ENCODE measurements at regions not wholly inside any gene's neighbourhood (a gene's known extent, or its start where the extent isn't known, plus 50 kb on each side); places are given as distances from the start of the nearest gene placed in this dataset.

GRCh38 chr5:89942171-89942570 lies 467.4 kb downstream of the CETN3 start:
- no peak for ATAC-seq
- TF ChIP-seq BACH2 (CRISPR knock-in tag; IDR thresholded peaks at IDR 0.05; ENCODE audit: borderline replicate concordance) (no peak), POU6F1 (CRISPR knock-in tag; IDR thresholded peaks at IDR 0.05; ENCODE audit: borderline replicate concordance, low read depth) (no peak), PATZ1 (CRISPR knock-in tag; IDR thresholded peaks at IDR 0.05; ENCODE audit: borderline replicate concordance) (no peak), CSRNP3 (CRISPR knock-in tag; IDR thresholded peaks at IDR 0.05) (no peak), ZFP30 (CRISPR knock-in tag; IDR thresholded peaks at IDR 0.05) (no peak), ZNF8 (CRISPR knock-in tag; IDR thresholded peaks at IDR 0.05) (no peak), PPARA (CRISPR knock-in tag; IDR thresholded peaks at IDR 0.05; ENCODE audit: borderline replicate concordance) (no peak), ZFP3 (CRISPR knock-in tag; IDR thresholded peaks at IDR 0.05) (no peak), ARNTL (CRISPR knock-in tag; IDR thresholded peaks at IDR 0.05; ENCODE audit: borderline replicate concordance, low read depth) (no peak), CREB5 (CRISPR knock-in tag; IDR thresholded peaks at IDR 0.05; ENCODE audit: low read depth) (no peak), SNAI2 (CRISPR knock-in tag; IDR thresholded peaks at IDR 0.05) (no peak), ESRRG (CRISPR knock-in tag; IDR thresholded peaks at IDR 0.05) (no peak), RARB (CRISPR knock-in tag; IDR thresholded peaks at IDR 0.05) (no peak), TCF4 (CRISPR knock-in tag; IDR thresholded peaks at IDR 0.05; ENCODE audit: borderline replicate concordance) (no peak), ZC3H10 (CRISPR knock-in tag; IDR thresholded peaks at IDR 0.05) (no peak), ZNF565 (CRISPR knock-in tag; conservative IDR thresholded peaks at IDR 0.05; ENCODE audit: low read depth) (no peak), TSHZ2 (CRISPR knock-in tag; IDR thresholded peaks at IDR 0.05) (no peak)

- no peak for ATAC-seq
- TF ChIP-seq ARNTL (CRISPR knock-in tag; IDR thresholded peaks at IDR 0.05; ENCODE audit: borderline replicate concordance, low read depth) (no peak), ZNF8 (CRISPR knock-in tag; IDR thresholded peaks at IDR 0.05) (no peak), ZNF70 (CRISPR knock-in tag; IDR thresholded peaks at IDR 0.05) (no peak), RARB (CRISPR knock-in tag; IDR thresholded peaks at IDR 0.05) (no peak), BACH2 (CRISPR knock-in tag; IDR thresholded peaks at IDR 0.05; ENCODE audit: borderline replicate concordance) (no peak), ISL1 (CRISPR knock-in tag; IDR thresholded peaks at IDR 0.05) (no peak), ESRRG (CRISPR knock-in tag; IDR thresholded peaks at IDR 0.05) (no peak), PPARA (CRISPR knock-in tag; IDR thresholded peaks at IDR 0.05; ENCODE audit: borderline replicate concordance) (no peak), TSHZ2 (CRISPR knock-in tag; IDR thresholded peaks at IDR 0.05) (no peak), CSDC2 (CRISPR knock-in tag; IDR thresholded peaks at IDR 0.05) (no peak)
Measured at GRCh38 chr5:89936576-89936975, 473.0 kb downstream of the CETN3 start.
